D721Med (cell line): ENCODE measurements at regions not wholly inside any gene's neighbourhood (a gene's known extent, or its start where the extent isn't known, plus 50 kb on each side); places are given as distances from the start of the nearest gene placed in this dataset.
"Not testable (repeated sequence)": the region's sequence is repeated elsewhere in the genome, so short reads cannot be mapped to it uniquely, and the experiment has no call there.

Experiments
- DNase-seq: peaks from one replicate; pipeline ENCODE4 v3.0.0; 2011; ENCODE audit warnings: low spot score; ENCODE audit not compliant: insufficient read length
- FAIRE-seq: peaks from 2 replicates; lab custom pipeline; 2011; peaks lifted over from hg19 to GRCh38; lab: Jason Lieb, UNC
- CTCF ChIP-seq: IDR thresholded peaks from 2 replicates; pipeline ENCODE4 v1.5.1; 2012; ENCODE audit warnings: mild to moderate bottlenecking, control low read depth; ENCODE audit not compliant: insufficient read depth; ENCODE audit errors: missing control alignments

GRCh38 chr16:85201574-85201973 lies 89.3 kb upstream of the CIBAR2 start:
- no peak for TF ChIP-seq CTCF
- FAIRE-seq (no peak), DNase-seq (no peak)

GRCh38 chr16:85202051-85202601 lies 89.9 kb upstream of the CIBAR2 start:
- TF ChIP-seq CTCF, result no peak
- FAIRE-seq (no peak), DNase-seq (no peak)

DNA sequence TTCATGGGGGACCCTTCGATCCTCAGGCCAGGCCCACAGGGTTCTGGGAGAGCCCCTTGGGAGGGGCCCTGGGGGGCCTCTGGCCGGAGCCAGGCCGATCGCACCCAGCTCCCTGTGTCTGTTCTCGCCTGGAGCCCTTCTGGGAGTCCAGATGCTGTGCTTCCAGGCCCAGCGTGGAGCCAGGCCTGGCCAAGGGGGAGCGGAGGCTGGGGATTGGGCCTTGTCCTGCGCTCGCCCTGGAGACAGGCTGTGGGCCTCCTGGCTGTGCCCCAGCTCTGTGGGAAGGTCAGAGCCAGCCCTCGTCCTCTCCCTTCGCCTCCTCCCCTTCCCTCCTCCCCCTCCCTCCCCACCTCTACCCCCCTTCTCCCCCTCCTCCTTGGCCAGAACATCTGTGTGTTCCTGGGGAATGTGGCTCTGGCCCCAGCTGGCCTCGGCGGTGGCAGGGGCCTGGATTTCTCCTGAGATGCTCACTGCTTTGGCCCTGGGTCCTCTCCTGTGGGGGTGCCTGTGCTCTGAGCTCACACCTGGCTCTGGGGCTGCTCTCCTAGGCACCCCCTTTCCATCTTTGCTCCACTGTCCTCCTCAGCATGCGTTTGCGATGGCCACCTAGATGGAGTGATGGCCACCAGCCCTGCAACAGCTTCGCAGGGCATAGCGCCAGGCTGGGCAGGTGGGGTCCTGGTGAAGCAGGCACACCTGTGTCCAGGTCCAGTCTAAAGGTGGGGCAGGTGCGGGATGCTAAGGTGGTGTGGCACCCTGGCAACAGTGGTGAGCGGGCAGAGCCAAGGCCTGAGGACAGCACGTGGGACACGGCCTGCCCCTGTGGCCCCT lies 90.6 kb upstream of the CIBAR2 start:
- no peak for TF ChIP-seq CTCF
- FAIRE-seq, result no peak

DNA sequence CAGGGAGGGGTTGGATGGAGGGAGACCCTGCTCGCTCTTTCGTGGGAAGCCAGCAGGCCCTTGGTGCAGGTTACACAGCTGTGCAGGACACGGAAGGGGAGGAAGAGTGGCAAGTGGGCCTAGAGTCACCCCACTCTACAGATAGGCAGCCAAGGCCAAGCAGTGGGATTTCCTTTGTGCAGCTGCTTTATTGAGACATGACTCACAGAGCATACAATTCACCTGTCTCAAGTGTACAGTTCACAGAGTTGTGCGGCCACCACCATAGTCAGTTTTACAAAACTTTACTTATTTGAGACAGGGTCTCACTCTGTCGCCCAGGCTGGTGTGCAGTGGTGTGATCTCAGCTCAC lies 91.2 kb upstream of the CIBAR2 start:
- FAIRE-seq (no peak), DNase-seq (no peak)
- TF ChIP-seq CTCF, result no peak

More for the DNA sequence above, 90.6 kb upstream of the CIBAR2 start:
- no peak for DNase-seq

DNA sequence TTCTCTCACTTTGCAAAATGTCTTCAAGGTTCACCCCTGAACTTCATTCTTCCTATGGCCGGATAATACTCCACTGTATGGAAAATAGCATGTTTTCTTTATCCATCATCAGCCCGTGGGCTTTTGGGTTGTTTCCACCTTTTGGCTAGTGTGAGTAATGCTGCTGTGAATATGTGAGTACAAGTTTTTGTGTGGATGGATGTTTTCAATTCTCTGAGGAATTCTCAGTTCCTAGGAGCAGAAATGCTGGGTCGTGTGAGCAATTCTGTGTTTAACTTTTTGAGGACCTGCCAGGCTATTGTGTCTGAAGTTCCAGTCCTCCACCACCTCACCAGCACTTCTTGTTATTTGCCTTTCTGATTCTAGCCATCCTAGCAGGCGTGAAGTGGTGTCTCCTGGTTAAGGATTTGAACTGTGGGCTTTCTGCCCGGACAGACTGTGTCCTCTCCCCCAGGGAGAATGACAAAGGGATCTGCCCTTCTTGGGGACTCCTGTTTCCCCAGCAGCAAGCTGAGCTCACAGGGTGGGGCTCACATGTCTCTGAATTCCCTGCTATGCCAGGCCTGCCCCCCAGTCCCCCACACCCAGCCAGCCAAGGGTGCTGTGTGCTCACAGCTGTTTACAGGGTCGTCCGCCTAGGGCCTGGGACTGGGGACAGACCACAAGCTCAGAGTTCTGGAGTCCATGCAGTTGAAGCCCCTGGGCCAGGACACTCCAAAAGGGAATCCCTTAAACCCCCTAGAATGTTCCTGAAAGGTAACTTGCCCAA lies 92.2 kb upstream of the CIBAR2 start:
- DNase-seq (no peak), FAIRE-seq (no peak)
- no peak for TF ChIP-seq CTCF

GRCh38 chr16:85205257-85205656 lies 93.0 kb upstream of the CIBAR2 start:
- not testable (repeated sequence) for FAIRE-seq

DNA sequence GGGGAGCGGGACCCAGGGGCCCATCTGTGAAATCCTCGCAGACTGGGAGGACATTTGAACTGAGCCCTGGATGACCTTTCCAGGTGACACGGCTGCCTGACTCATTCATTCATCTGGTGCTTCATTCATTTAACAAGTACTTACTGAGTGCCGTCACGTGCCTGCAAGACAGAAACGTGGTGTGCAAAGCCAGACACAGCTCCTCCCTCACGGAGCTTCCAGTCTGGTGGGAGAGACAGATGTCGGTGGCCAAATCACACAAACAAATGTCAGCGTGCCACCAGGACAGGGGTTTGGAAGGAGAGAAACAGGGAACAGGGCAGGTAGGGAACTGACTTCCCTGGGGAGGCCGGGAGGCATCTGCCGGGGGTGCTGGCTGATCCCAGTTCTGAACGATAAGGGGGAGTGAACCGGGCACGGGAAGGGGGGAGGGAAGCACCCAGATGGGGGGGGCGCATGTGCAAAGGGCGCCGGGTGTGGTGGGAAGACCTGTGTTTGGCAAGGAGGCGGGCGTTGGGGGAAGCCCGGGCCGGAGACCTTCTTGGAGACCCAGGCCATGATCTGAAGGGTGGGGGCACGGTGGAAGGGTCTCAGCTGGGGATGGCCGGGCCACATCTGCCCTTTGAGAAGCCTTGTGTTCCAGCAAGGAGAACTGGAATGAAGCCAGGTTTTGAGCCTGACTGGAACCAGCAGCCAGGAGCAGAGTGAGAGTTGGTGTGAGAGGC lies 93.6 kb upstream of the CIBAR2 start:
- no peak for TF ChIP-seq CTCF
- no peak for DNase-seq
- FAIRE-seq, result no peak

More at GRCh38 chr16:85205257-85205656, 93.0 kb upstream of the CIBAR2 start:
- DNase-seq, result not testable (repeated sequence)
